K562 (cell line): ENCODE measurements at regions not wholly inside any gene's neighbourhood (a gene's known extent, or its start where the extent isn't known, plus 50 kb on each side); places are given as distances from the start of the nearest gene placed in this dataset.

Experiments used
- ATAC-seq: fragments of 200-7000 bp; cut with Tn5 transposase; 3 replicates; pipeline ENCODE4 v1.9.1; 2020; ENCODE audit warnings: moderate library complexity
- BruUV-seq: library from RNA; stranded (reverse); fragments of 400-500 nt; replicated peaks from 2 replicates; lab custom pipeline; 2021; lab: Mats Ljungman, UMichigan
- CTCF ChIA-PET: fragments of 300-600 bp; formaldehyde crosslinking; extraction: SDS; loops from one replicate; lab custom pipeline; 2021; ENCODE audit warnings: low intra/inter-chr PET ratio; lab: Yijun Ruan, JAX
- POLR2A ChIA-PET: fragments of 300-600, 350-650 bp; sonication (Branson Sonifier 250); formaldehyde crosslinking; extraction: SDS; loops from one replicate; lab custom pipeline; 2021; ENCODE audit warnings: antibody characterized with exemption, inconsistent platforms; lab: Yijun Ruan, JAX
- DNase-seq, 4 experiments: peaks; one replicate each; pipeline versions ENCODE4 v3.0.0 to v3.0.0-alpha.2; 2011 to 2018; ENCODE audit warnings: low spot score in 3 of 4, mixed read lengths in 3 of 4; ENCODE audit errors: extremely low read depth in 1 of 4
- FAIRE-seq: peaks from 2 replicates; lab custom pipeline; 2011; peaks lifted over from hg19 to GRCh38; lab: Jason Lieb, UNC
- H2AFZ ChIP-seq: 2 replicates; pipeline ENCODE4 v1.6.0; 2011; ENCODE audit warnings: low read depth, low read length, control low read depth, inconsistent platforms
- H3K27ac ChIP-seq: fragments of 200-600 bp; 3 replicates; pipeline ENCODE4 v1.8.0; 2011; ENCODE audit warnings: low read depth, mild to moderate bottlenecking, control low read depth, inconsistent platforms, low read length, moderate library complexity, mixed read lengths; ENCODE audit errors: extremely low read depth
- H3K27me3 ChIP-seq, 2 experiments: fragments of 300-600 bp in 1 of 2; 2 replicates in 1 of 2; 3 replicates in 1 of 2; pipeline versions ENCODE4 v1.6.0 to v1.8.0; 2011; ENCODE audit warnings: inconsistent platforms in 2 of 2, low read length in 2 of 2, mild to moderate bottlenecking in 1 of 2, mixed read lengths in 1 of 2, moderate library complexity in 1 of 2; ENCODE audit not compliant: control insufficient read depth in 2 of 2, insufficient read depth in 2 of 2
- H3K36me3 ChIP-seq: fragments of 300-600 bp; 3 replicates; pipeline ENCODE4 v1.8.0; 2011; ENCODE audit warnings: mild to moderate bottlenecking, low read length, inconsistent platforms; ENCODE audit not compliant: control insufficient read depth, insufficient read depth
- H3K4me1 ChIP-seq, 2 experiments: fragments of 200-600 bp in 1 of 2; replicated peaks in 1 of 2; 2 replicates in 1 of 2; 3 replicates in 1 of 2; pipeline versions ENCODE4 v1.5.1 to v1.8.0; 2011; ENCODE audit warnings: inconsistent platforms in 2 of 2, low read length in 2 of 2, mild to moderate bottlenecking in 1 of 2, mixed read lengths in 1 of 2, moderate library complexity in 1 of 2; ENCODE audit not compliant: control insufficient read depth in 2 of 2, insufficient read depth in 2 of 2
- H3K4me2 ChIP-seq: 2 replicates; pipeline ENCODE4 v1.6.1; 2011; ENCODE audit warnings: low read length, control low read depth, inconsistent platforms, mixed read lengths; ENCODE audit not compliant: insufficient read depth
- H3K4me3 ChIP-seq: fragments of 200-600 bp; sonication (generic), shearing (Covaris generic); 2 replicates; pipeline ENCODE4 v1.5.1; 2016; ENCODE audit warnings: control low read depth, inconsistent platforms
- H3K79me2 ChIP-seq: fragments of 200-600 bp; 3 replicates; pipeline ENCODE4 v1.8.0; 2011; ENCODE audit warnings: low read length, inconsistent platforms; ENCODE audit not compliant: control insufficient read depth, insufficient read depth
- H3K9ac ChIP-seq, 2 experiments: 2 replicates each; pipeline versions ENCODE4 v1.6.0 to v1.6.1; 2011; ENCODE audit warnings: low read depth in 2 of 2, low read length in 2 of 2, control low read depth in 1 of 2, inconsistent platforms in 1 of 2, mild to moderate bottlenecking in 1 of 2, mixed read lengths in 1 of 2; ENCODE audit not compliant: insufficient read depth in 1 of 2
- H3K9me1 ChIP-seq: one replicate; pipeline ENCODE4 v1.6.0; 2011; ENCODE audit warnings: inconsistent platforms, mild to moderate bottlenecking, low read length, moderate library complexity; ENCODE audit not compliant: control insufficient read depth, insufficient read depth
- H3K9me3 ChIP-seq: replicated peaks from 2 replicates; pipeline ENCODE4 v1.5.1; 2011; ENCODE audit warnings: low read depth, low read length, inconsistent platforms; ENCODE audit not compliant: control insufficient read depth, insufficient read depth
- H4K20me1 ChIP-seq: replicated peaks from 2 replicates; pipeline ENCODE4 v1.6.1; 2011; ENCODE audit warnings: low read length, inconsistent platforms, mixed read lengths; ENCODE audit not compliant: control insufficient read depth, insufficient read depth
- ARID1B ChIP-seq: fragments of 450-650 bp; IDR thresholded peaks from 2 replicates; pipeline ENCODE4 v1.6.1; 2016; ENCODE audit warnings: antibody characterized with exemption, mild to moderate bottlenecking, inconsistent platforms
- CTBP1 ChIP-seq: fragments of 450-650 bp; IDR thresholded peaks from 2 replicates; pipeline ENCODE4 v1.6.1; 2016; ENCODE audit warnings: borderline replicate concordance
- DACH1 ChIP-seq: fragments of 450-650 bp; IDR thresholded peaks from 2 replicates; pipeline ENCODE4 v1.6.1; 2018; ENCODE audit not compliant: partially characterized antibody
- HBP1 ChIP-seq: fragments of 450-650 bp; formaldehyde crosslinking; IDR thresholded peaks from 2 replicates; pipeline ENCODE4 v1.4.0; 2022; ENCODE audit warnings: missing genetic modification characterization
- HDGF ChIP-seq: fragments of 450-650 bp; IDR thresholded peaks from 2 replicates; pipeline ENCODE4 v1.6.1; 2016
- HLTF ChIP-seq: fragments of 450-650 bp; IDR thresholded peaks from 2 replicates; pipeline ENCODE4 v1.6.1; 2016
- HNRNPLL ChIP-seq: fragments of 200-400 bp; formaldehyde crosslinking; IDR thresholded peaks from 2 replicates; pipeline ENCODE4 v1.6.1; 2017; ENCODE audit warnings: low read length, low read depth, mild to moderate bottlenecking; ENCODE audit not compliant: poor library complexity, severe bottlenecking
- IRF2 ChIP-seq: sonication (generic); formaldehyde crosslinking; IDR thresholded peaks from 2 replicates; pipeline ENCODE4 v1.8.1; 2022; ENCODE audit warnings: mild to moderate bottlenecking, missing genetic modification reagents
- MCM3 ChIP-seq: fragments of 450-650 bp; IDR thresholded peaks from 2 replicates; pipeline ENCODE4 v1.6.1; 2016
- MEIS2 ChIP-seq: fragments of 450-650 bp; IDR thresholded peaks from 2 replicates; pipeline ENCODE4 v1.6.1; 2014; ENCODE audit warnings: mild to moderate bottlenecking; ENCODE audit not compliant: partially characterized antibody
- NFIX ChIP-seq: fragments of 250-450 bp; sonication (Bioruptor Pico); IDR thresholded peaks from 2 replicates; pipeline ENCODE4 v1.4.0; 2020; ENCODE audit warnings: low read depth, mild to moderate bottlenecking, moderate library complexity
- PBX2 ChIP-seq, 2 experiments: IDR thresholded peaks in 1 of 2; conservative IDR thresholded peaks in 1 of 2; 2 replicates each; pipeline ENCODE4 v1.6.1; 2016; ENCODE audit warnings: low read depth in 2 of 2, mild to moderate bottlenecking in 1 of 2, missing compliant biosample characterization in 1 of 2, missing genetic modification characterization in 1 of 2, moderate library complexity in 1 of 2
- RBM34 ChIP-seq: fragments of 200-400 bp; formaldehyde crosslinking; IDR thresholded peaks from 2 replicates; pipeline ENCODE4 v1.6.1; 2018; ENCODE audit warnings: low read length, borderline replicate concordance; ENCODE audit not compliant: insufficient read depth
- SMARCA5 ChIP-seq: fragments of 450-650 bp; IDR thresholded peaks from 2 replicates; pipeline ENCODE4 v1.6.1; 2016
- SNIP1 ChIP-seq: fragments of 450-650 bp; IDR thresholded peaks from 2 replicates; pipeline ENCODE4 v1.7.1; 2017; ENCODE audit warnings: low read depth, mild to moderate bottlenecking
- ZBTB5 ChIP-seq: fragments of 450-650 bp; IDR thresholded peaks from 2 replicates; pipeline ENCODE4 v1.6.1; 2017; ENCODE audit warnings: antibody characterized with exemption
- ZNF668 ChIP-seq: fragments of 250-450 bp; sonication (Bioruptor Pico); IDR thresholded peaks from 2 replicates; pipeline ENCODE4 v1.8.0; 2022; ENCODE audit warnings: mild to moderate bottlenecking, inconsistent platforms
- WGBS: fragments of 100-300 bp; shearing (Covaris generic); methylation state at CpG from one replicate; pipeline ENCODE4 v1.1.6; 2016; ENCODE audit warnings: low coverage, mixed read lengths; ENCODE audit not compliant: insufficient coverage; ENCODE audit errors: missing lambda C conversion rate; 5-methylcytosine and 5-hydroxymethylcytosine counted together
- in situ Hi-C: fragments of 300-500 bp; cut with MboI; formaldehyde crosslinking; loops from 4 replicates; pipeline ENCODE4 v1.15.0; 2018; ENCODE audit warnings: inconsistent platforms, mixed read lengths
- intact Hi-C: fragments of 100-400 bp; cut with micrococcal nuclease; formaldehyde crosslinking; loops from 2 replicates; pipeline ENCODE4 v1.14.2; 2022

DNA sequence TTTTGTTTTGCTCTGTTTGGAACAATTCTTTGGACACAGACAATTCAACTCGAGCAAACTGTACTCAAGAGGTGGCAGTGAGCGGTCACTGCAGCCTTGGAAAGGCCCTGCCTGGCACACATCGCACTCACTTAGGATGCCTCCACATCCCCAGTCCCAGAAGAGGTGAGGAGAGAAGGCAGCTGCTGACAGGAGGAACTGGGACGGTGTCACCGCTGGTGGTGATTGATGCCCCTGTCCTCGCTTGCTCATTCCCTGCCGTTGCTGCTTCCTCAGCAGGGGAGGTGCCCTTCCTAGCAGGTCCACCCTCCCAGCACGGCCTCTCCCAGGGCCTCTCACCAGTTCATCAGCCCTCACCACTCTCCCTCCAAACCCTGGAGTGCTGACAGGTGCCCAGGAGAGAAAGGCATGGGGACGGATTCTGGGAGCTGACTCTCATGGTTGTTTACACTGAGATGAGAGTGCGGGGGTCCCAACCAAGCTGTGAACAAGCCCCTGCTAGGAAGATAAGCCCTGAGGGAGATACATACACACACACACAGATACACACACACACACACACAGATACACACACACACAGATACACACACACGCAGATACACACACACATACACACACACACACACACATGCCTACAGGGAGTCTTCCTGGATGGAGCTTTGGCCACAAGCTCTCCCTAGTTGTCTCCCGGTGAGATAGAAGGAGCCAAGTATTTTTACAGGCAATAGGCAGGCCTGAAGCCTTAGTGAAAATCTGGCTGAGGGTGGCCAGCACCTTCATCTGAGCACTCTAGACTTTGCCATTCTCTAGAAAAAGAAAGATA lies 101.1 kb downstream of the CDC7 start:
- peak; percentile 73 for ATAC-seq
- no peaks in the 10 kb centered on the region for H3K36me3 ChIP-seq
- no peaks in the 10 kb centered on the region for H3K9me3 ChIP-seq
- no peak overlapping the region for H3K4me3 ChIP-seq
- H3K4me1 ChIP-seq: peaks cover 9 to 19% of the 10 kb centered on the region in 2 experiments; a peak in 4 of 5 replicates
- peak in 1 of 4 experiments; percentile 27 for DNase-seq
- peak overlapping the region; percentile 66 for H2AFZ ChIP-seq
- WGBS: 40% methylated on average over 12 of the region's 12 CpGs
- ChIA-PET CTCF (no interaction called here), POLR2A (interaction anchor here (0.6 to 1.1 kb wide), 2 partner anchors 9 to 103 kb away, joined by 3 read pairs; no protein-coding TSS in a partner anchor)
- H3K9me1 ChIP-seq: no peaks in the 10 kb centered on the region
- H3K9ac ChIP-seq: peak overlapping the region in 1 of 2 experiments; percentile 81; a peak in 2 of 4 replicates
- H3K27me3 ChIP-seq: no peaks in the 10 kb centered on the region
- in situ Hi-C loops: no loop called here
- H3K79me2 ChIP-seq: no peaks in the 10 kb centered on the region
- 0 out of 2 replicates have a peak overlapping the region, but pooled peaks have one; percentile 19 for H3K4me2 ChIP-seq
- FAIRE-seq: no peak
- BruUV-seq: no TSS peak
- no peaks in the 10 kb centered on the region for H4K20me1 ChIP-seq
- no peak overlapping the region for H3K27ac ChIP-seq
- intact Hi-C loops: no loop called here
- TF ChIP-seq MCM3: peak; percentile 46; the same call in 1 of the 2 replicates
- TF ChIP-seq IRF2 (CRISPR knock-in tag): 0 out of 2 replicates have a peak, but pooled peaks have one; percentile 13
- TF ChIP-seq MEIS2: peak; percentile 96
- TF ChIP-seq DACH1: no peak
- no peak for TF ChIP-seq ZBTB5
- TF ChIP-seq HLTF: 0 out of 2 replicates have a peak, but pooled peaks have one; percentile 69
- no peak for TF ChIP-seq SNIP1
- TF ChIP-seq ARID1B: 0 out of 2 replicates have a peak, but pooled peaks have one; percentile 14
- 0 out of 2 replicates have a peak, but pooled peaks have one; percentile 45 for TF ChIP-seq SMARCA5
- TF ChIP-seq NFIX (CRISPR knock-in tag): no peak
- TF ChIP-seq HDGF: peak; percentile 50; the same call in 1 of the 2 replicates
- TF ChIP-seq PBX2 (CRISPR knock-in tag; IDR thresholded peaks at IDR 0.05; ENCODE audit: low read depth): peak; percentile 49; the same call in 1 of the 2 replicates
- TF ChIP-seq PBX2 (tag; conservative IDR thresholded peaks at IDR 0.05; ENCODE audit: low read depth): peak; percentile 96
- TF ChIP-seq RBM34: no peak
- no peak for TF ChIP-seq HNRNPLL
- no peak for TF ChIP-seq ZNF668 (CRISPR knock-in tag)
- peak; percentile 59; the same call in 1 of the 2 replicates for TF ChIP-seq CTBP1
- TF ChIP-seq HBP1 (CRISPR knock-in tag): no peak
